Head of caudate nucleus (tissue), 42 donors: ENCODE measurements at regions not wholly inside any gene's neighbourhood (a gene's known extent, or its start where the extent isn't known, plus 50 kb on each side); places are given as distances from the start of the nearest gene placed in this dataset.

Source experiments
- DNase-seq, 42 donors: peaks; one replicate each; pipeline versions ENCODE4 v3.0.0 to v3.0.0-alpha.2; 2020 to 2021; ENCODE audit warnings: mixed read lengths in 7 of 42
- intact Hi-C: fragments of 100-400 bp; cut with DNase I; formaldehyde crosslinking; loops from one replicate; pipeline ENCODE4 v1.15.0; 2022

- intact Hi-C loops: no loop called here
Observed at GRCh38 chr10:89829262-89829886, 128.0 kb downstream of the KIF20B start.

DNA sequence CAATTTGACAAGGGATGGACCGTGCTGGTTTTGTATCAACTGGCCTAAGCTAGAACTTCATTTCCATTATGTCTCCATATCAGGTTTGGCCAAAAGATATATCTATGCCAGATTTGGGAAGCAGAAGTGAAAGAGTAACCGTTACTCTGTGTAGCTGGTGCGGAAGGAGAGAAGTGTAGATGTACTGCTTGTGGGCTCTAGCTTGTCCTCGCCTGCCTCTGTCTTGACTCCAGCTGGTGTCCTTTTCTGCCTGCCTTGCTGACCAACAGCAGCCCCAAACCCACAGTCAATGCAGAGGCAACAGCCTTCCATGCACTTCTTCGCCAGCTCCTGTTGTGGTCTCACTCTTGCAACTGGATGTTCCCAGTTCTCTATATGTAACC lies 128.5 kb downstream of the KIF20B start:
- DNase-seq: peak in 5 of 42 donors; percentile 3 to 16 (median 13)

More at GRCh38 chr10:89829262-89829886, 128.0 kb downstream of the KIF20B start:
- no peak for DNase-seq

DNA sequence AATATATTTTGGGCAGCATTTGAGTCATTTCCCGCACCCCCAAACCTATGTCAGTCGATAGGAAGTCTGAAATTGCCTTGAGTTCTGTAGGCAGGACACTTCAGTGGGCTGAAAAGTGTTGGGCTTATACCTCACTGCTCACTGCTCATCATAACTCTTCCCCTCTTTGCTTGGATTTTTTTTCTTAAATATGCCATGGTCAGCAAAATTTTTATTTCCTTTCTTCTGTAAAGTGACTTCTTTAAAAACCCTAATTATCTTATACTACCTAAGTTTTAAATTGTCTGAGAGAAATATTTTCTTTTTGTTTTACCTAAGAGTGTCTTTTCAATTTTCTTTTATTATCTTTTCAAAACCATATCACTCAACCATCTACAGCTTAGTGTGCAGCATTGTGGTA lies 129.2 kb downstream of the KIF20B start:
- intact Hi-C loops: no loop called here
- no peak for DNase-seq

More for the DNA sequence above, 128.5 kb downstream of the KIF20B start:
- intact Hi-C loops: no loop called here

DNA sequence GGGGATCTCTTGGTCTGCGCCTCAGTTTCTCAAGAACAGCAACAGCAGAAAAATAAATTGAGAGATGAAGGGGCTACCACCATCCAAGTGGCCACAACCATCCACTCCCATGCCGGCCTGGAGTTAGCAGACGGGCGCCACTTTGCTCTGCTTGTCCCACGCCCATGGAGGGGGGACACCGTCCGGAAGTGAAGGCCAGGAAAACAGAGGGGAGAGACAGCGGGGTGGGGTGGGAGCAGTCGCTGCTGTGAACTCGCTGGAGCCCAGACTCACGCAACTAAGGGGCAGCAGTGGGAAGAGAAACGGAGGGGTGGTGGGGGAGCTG lies 135.4 kb downstream of the KIF20B start:
- intact Hi-C loops: no loop called here
- DNase-seq: no peak

DNA sequence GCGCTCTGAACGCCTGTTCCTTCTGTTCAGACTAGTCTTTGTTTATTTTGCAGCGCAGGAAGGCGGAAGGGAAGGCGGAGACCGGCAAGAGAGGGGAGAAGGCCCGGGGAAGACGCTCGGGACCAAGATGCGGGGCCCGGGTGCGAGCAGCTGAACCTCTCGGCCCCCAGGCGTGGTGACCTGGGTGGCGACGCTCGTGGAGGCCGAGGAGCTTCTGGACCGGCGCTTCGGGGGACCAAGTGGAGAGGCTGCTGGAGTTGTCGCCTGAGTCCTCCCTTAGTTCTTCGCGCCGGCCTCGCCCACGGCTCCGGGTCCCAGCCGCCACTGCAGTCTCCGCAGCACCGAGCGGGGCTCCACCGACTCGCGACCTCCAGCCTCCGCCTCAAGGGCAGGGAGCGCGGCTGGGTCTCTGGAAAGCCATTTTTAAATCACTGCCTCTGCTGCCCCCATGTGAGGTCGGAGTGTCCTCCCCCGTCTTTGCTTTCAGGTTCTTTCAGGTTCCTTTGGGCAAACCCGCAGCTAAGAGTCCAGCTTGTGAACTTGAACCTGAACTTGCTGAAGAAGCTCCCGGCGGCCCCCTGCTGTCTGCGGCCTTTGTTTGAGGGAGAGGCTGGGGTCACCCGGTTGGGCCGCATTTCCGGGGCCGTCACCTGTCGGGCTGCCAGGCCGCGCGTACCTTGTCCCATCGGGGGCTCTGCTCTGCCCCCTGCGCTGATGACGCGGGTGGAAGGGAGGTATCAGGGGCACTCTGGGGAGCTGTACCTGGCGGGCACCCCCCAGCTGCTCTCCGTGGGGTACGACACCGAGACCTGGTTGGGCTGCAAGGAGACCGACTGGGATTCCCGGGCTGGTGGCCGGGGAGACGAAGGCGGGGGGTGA lies 136.0 kb downstream of the KIF20B start:
- intact Hi-C loops: no loop called here
- DNase-seq: peak in 32 of 42 donors; percentile 5 to 55 (median 25)

DNA sequence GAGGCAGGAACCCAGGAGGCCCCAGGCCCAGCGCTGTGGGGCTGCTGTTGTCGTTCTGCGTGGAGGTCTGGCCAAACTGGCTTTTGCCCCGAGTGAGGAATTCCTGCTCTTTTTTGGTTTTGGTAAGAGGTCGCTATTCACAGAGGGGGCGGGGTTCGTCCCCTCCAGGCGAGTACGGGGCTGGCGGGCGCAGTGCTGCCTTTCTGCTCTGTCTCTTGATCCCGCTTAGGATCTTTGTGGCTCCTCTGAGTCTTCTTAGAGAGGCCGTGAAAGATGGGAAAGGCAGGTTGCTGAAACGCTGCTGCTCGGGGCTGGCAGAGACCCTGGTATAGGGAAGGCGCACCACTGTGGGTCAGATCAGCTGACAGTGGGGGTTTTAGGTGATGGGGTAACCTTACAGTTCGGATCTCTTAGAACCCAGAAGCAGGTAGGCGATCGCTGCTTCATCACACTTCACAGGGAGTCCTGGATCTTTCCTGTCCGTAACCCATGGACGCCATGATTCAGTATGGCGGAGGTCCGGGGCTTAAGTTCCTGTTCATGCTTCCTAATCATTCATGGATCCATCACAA lies 136.7 kb downstream of the KIF20B start:
- peak in 3 of 42 donors; percentile 6 to 9 (median 6) for DNase-seq
- intact Hi-C loops: no loop called here

GRCh38 chr10:89845541-89846280 lies 144.3 kb downstream of the KIF20B start:
- intact Hi-C loops: no loop called here

GRCh38 chr10:89846281-89846630 lies 144.9 kb downstream of the KIF20B start:
- intact Hi-C loops: no loop called here
- DNase-seq: no peak

More at GRCh38 chr10:89845541-89846280, 144.3 kb downstream of the KIF20B start:
- DNase-seq: no peak

DNA sequence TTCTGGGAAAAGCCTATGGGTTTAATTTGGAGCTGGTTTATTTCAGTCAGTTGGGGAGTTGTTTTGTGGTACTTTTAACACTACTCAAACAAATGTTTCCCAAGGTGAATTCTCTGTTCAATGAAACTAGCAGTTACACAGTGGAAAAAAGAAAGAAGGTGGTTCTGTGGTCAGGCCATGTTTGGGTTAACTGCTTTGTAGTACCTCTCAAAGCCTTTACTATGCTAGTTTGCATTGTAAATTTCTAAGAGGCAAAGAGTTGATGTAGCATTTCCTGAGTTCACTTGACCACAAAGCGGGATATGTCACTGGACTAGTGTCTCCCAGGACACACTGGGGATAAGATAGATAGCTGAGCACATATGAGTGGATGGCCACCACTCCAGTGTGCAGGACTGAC lies 145.4 kb downstream of the KIF20B start:
- no peak for DNase-seq
- intact Hi-C loops: no loop called here

- DNase-seq: no peak
- intact Hi-C loops: no loop called here
Observed at GRCh38 chr10:89852872-89853271, 151.5 kb downstream of the KIF20B start.

- intact Hi-C loops: no loop called here
- no peak for DNase-seq
Observed at GRCh38 chr10:89853781-89854191, 152.4 kb downstream of the KIF20B start.

DNA sequence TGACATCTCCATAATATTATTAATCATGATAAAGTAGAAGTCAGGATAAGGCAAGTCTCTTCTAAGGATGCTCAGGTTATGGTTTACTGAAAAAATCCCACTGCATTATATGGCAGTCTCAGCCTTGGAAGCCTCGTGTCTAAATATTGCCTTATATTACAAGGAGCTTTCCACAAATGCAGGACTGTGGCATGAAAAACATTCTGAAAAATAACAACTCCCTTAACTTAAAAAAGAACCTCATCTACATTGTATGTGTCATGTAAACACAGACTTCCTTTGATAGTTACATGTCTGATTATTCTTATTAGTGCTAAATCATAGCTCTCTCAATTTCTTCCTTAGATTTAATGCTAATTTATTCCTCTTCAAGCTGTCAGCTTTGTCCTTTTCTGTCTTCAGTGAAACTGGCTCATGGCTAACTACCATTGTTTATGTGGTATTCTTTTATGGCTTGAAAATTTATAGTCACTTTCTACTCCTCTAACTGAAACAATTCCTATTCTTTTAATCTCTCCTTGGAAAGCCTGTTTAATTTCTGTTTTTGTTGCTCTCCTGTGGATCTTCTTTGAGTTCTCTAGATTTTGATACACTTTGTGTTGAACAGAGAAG lies 156.1 kb downstream of the KIF20B start:
- no peak for DNase-seq
- intact Hi-C loops: no loop called here

DNA sequence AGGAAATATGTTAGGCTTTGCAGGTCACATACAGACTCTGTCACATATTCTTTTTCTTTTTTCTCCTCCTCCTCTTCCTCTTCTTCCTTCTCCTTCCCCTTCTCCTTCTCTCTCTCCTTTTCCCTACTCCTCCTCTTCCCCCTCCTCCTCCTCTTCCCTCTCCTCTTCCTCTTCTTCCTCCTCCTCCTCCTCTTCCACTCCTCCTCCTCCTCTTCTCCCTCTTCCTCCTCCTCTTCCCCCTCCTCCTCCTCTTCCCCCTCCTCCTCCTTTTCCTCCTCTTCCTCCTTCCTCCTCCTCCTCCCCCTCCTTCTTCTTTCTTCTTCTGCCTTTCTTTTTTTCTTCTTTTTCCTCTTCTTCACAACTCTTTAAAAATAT lies 159.8 kb downstream of the KIF20B start:
- no peak for DNase-seq
- intact Hi-C loops: no loop called here

DNA sequence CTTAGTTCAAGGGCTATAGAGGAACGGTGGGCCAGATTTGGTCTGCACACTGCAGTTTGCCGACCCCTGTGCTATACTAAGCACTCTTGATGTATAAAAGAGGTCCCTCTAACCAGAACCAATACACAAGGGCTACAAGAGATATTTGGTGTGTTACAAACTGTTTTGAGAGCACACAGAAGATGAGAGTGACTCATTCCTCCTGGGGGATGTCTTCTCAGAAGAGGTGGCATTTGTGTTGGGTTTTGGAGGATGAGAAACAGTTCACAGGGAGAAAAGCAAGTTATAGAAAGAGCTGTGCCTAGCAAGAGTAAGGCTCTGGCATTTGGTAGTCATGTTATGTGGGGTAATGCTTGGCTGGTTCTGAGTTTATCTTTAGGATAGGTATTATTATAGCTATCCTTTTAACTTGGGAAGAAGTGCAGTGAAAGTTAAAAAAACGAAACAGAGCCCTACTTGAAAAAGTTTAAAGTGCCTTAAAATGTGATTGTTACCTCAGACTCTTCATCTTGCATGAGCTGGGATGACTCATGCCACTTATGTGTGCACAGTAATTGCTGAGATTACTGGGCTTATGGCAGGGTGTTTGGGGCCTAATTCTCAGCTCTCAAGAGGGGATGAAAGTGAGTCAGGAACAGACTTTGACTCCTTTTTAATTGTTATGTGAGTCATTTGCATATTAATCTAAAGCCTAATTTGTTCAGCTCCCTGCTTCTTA lies 160.4 kb downstream of the KIF20B start:
- intact Hi-C loops: no loop called here
- DNase-seq: peak in 9 of 42 donors; percentile 8 to 53 (median 14)

DNA sequence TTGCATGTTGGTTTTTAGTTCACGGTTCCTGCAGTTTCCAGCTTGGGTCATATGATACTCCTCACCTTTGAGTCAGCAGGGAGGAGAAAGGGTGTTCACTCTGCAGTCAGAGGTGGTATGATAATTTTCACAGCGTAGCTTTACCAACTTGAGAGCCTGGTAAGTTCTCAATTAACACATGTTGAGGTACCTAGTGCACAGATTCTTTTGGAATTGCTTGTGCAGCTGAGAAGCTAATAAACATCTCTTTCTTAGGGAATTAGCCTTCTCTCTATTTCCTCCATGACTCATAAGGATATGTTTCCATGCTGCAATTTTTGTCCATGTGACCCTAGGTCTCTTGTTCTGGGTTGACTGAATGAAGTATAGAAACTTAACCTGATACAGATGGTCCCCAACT lies 166.6 kb downstream of the KIF20B start:
- no peak for DNase-seq
- intact Hi-C loops: no loop called here

- intact Hi-C loops: no loop called here
Observed at GRCh38 chr10:89869180-89869579, 167.8 kb downstream of the KIF20B start.

DNA sequence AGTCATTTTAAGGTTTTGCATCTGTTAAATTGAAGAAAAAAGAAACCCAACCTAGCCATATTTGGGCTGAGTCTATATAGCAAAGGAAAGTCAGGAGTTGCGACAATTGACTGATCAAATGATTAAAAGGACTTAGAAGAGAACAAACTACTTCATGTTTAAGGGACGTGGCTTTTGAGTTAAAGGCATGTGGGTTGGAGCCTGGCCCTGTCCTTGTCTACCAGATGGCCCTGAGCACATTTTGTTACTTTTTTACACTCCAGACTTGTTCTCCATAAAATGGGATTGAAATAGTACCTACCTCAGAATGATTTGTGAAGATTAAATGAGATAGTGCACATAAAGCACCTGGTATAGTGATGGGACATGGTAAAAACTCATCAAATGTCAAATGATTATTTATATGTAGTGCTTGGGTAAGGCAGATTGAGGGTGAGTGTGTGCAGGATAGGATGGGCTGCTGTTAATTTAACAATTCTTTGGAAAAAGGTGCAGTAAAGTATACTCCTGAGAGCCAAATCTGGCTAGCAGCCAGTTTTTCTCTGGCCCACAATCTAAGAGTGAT lies 168.3 kb downstream of the KIF20B start:
- DNase-seq: no peak
- intact Hi-C loops: no loop called here

More at GRCh38 chr10:89869180-89869579, 167.8 kb downstream of the KIF20B start:
- DNase-seq: no peak

- DNase-seq: no peak
- intact Hi-C loops: no loop called here
Observed at GRCh38 chr10:89870936-89871335, 169.5 kb downstream of the KIF20B start.
